Central memory CD8-positive, alpha-beta T cell (primary cell): ENCODE measurements at regions not wholly inside any gene's neighbourhood (a gene's known extent, or its start where the extent isn't known, plus 50 kb on each side); places are given as distances from the start of the nearest gene placed in this dataset.
"Not testable (repeated sequence)": the region's sequence is repeated elsewhere in the genome, so short reads cannot be mapped to it uniquely, and the experiment has no call there.

Experiments used
- ATAC-seq: fragments of 150-1000 bp; cut with Tn5 transposase; replicated peaks from 2 replicates; pipeline ENCODE4 v1.10.0; 2022; ENCODE audit warnings: mild to moderate bottlenecking, moderate FRiP score, moderate number of reproducible peaks; ENCODE audit not compliant: poor library complexity, severe bottlenecking; ENCODE audit errors: extremely low read depth
- DNase-seq, 2 donors: peaks; one replicate each; pipeline ENCODE4 v3.0.0; 2021; ENCODE audit warnings: low spot score in 2 of 2
- H3K27ac Mint-ChIP-seq: one replicate; pipeline ENCODE4 v1.8.0; 2022; ENCODE audit warnings: low read depth, mild to moderate bottlenecking, moderate library complexity, mixed read lengths
- H3K27me3 Mint-ChIP-seq: one replicate; pipeline ENCODE4 v1.8.0; 2022; ENCODE audit warnings: mixed read lengths
- H3K36me3 Mint-ChIP-seq: one replicate; pipeline ENCODE4 v1.8.0; 2022; ENCODE audit warnings: mild to moderate bottlenecking, moderate library complexity, mixed read lengths; ENCODE audit not compliant: insufficient read depth
- H3K4me1 Mint-ChIP-seq: one replicate; pipeline ENCODE4 v1.8.0; 2022; ENCODE audit warnings: mixed read lengths
- H3K4me3 Mint-ChIP-seq: one replicate; pipeline ENCODE4 v1.8.0; 2022; ENCODE audit warnings: mild to moderate bottlenecking, moderate library complexity, mixed read lengths
- H3K9me3 Mint-ChIP-seq: one replicate; pipeline ENCODE4 v1.8.0; 2022; ENCODE audit warnings: mixed read lengths

DNA sequence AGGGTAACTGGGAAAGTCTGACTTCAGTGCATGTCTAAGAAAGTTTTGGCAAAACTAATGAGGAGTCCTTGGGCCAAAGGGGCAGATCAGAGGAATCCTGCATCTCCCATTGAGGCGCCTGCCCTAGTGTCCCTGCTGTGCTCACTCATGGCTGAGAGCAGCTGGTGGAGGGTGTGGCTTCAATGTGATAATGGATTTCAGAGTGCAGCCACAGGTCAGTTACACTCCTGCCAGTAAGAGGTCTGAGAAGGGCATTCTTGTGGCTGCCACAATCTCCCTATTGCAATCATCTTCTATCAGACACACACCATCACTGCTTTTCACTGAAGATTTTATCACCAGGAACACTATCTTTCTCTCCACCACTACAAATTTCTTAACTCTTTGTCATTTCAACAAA is 457.1 kb downstream of the MID1IP1 start:
- H3K36me3 Mint-ChIP-seq = peaks cover 2% of the 10 kb centered on the region
- ATAC-seq = no peak

DNA sequence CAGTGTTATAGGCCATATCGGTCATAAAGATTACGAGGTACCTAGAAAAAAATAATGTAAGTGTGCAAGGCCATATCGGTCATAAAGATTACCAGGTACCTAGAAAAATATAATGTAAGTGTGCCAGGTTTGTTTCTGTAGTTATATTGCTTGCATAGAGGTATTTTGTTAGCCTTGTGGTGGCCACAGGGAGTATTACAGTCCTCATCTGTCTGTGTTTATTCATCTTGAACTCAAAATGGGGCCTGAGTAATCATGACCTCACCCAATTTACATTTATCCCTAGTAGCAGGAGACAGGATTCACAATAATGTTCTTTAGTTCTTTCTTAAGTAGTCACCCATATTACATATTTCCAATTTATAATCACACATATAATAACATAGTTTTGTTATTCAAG is 459.7 kb downstream of the MID1IP1 start:
- Mint-ChIP-seq H3K27ac (no peak overlapping the region), H3K36me3 (peaks cover 2% of the 10 kb centered on the region), H3K27me3 (no peaks in the 10 kb centered on the region), H3K4me1 (no peaks in the 10 kb centered on the region), H3K4me3 (no peak overlapping the region), H3K9me3 (no peaks in the 10 kb centered on the region)
- ATAC-seq (no peak), DNase-seq (no peak)

More for the DNA sequence above, 457.1 kb downstream of the MID1IP1 start:
- no peak for DNase-seq
- no peaks in the 10 kb centered on the region for H3K27me3 Mint-ChIP-seq
- no peaks in the 10 kb centered on the region for H3K9me3 Mint-ChIP-seq
- no peaks in the 10 kb centered on the region for H3K4me1 Mint-ChIP-seq
- no peak overlapping the region for H3K4me3 Mint-ChIP-seq
- H3K27ac Mint-ChIP-seq = no peak overlapping the region

DNA sequence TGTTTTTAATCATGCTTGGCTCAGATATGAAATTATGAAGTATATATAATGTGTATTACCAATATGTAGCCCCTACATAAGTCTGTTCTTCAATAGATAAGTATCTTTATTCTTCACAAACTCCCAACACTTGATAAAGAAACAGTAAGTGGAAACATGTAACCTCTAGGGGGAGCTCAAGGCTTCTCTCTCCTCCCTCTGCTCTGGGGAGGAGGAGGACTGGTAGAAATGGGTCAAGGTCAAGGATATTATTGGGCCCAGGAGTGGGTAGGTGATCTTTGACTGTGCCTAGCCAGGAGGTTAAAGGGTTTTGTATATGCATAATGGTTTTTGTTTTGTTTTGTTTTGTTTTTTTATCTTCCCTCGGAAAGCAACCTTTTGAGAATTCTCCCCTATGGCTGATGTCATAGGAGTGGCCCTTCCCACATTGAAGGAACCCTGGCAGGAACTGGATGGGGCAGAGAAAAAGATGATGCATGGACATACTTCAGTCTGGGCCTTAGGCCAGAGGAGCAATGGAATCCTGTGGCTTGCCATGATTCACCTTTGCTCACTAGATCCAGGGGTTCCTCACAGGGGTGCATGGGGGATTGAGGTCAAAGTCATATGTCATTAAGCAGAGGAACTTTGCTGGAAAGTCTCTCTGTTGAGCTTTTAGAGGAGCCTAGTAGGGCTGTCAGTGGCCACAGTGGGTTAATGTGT is 460.3 kb downstream of the MID1IP1 start:
- Mint-ChIP-seq H3K36me3 (peaks cover 2% of the 10 kb centered on the region), H3K27me3 (peaks cover 2% of the 10 kb centered on the region), H3K27ac (no peak overlapping the region), H3K4me3 (no peak overlapping the region), H3K9me3 (no peaks in the 10 kb centered on the region), H3K4me1 (no peaks in the 10 kb centered on the region)
- DNase-seq (no peak), ATAC-seq (no peak)

DNA sequence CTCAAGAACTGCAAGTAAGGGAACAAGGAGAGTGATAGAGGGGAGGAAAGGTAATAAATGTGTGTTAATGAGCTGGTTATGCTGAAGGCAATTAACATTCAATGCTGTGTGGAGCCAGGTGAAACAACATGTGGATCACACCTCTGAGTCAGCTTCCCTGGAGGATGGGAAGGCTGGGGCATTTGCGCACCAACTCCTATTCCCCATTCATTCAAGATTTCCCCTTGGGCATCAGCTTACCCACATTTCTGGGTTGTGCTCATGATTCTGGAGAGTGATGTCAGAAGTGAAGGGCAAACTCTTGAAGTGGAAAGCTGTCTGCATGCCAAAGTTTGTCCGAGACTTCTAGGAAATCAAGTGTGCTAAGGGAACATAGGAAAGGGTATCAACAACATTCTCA is 461.4 kb downstream of the MID1IP1 start:
- peaks cover 2% of the 10 kb centered on the region for H3K36me3 Mint-ChIP-seq
- DNase-seq (no peak), ATAC-seq (no peak)
- no peak overlapping the region for H3K27ac Mint-ChIP-seq
- no peaks in the 10 kb centered on the region for H3K4me1 Mint-ChIP-seq
- no peaks in the 10 kb centered on the region for H3K9me3 Mint-ChIP-seq
- H3K27me3 Mint-ChIP-seq = peaks cover 12% of the 10 kb centered on the region
- H3K4me3 Mint-ChIP-seq = no peak overlapping the region

DNA sequence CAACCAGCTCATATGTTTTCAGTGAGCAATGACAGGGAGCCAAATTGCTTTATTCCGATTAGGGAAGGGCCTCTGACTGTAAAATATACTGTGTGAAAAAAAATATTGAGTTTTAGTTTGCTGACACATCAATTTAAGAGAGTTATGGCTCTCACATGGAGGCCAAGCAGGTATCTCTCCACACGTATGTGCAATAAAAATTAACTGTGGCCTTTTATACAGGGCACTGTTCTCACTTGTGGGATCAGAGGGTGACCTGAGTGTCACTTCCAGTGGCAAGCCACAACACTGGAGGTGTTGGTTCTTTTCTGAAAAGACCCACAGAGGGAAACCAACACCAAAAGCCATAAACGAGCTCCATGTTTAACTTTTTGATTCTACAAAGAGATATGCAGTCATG is 462.8 kb downstream of the MID1IP1 start:
- DNase-seq (no peak), ATAC-seq (no peak)
- Mint-ChIP-seq H3K4me1 (no peaks in the 10 kb centered on the region), H3K36me3 (peaks cover 2% of the 10 kb centered on the region), H3K9me3 (no peaks in the 10 kb centered on the region), H3K27me3 (peaks cover 22% of the 10 kb centered on the region), H3K4me3 (no peak overlapping the region), H3K27ac (no peak overlapping the region)

DNA sequence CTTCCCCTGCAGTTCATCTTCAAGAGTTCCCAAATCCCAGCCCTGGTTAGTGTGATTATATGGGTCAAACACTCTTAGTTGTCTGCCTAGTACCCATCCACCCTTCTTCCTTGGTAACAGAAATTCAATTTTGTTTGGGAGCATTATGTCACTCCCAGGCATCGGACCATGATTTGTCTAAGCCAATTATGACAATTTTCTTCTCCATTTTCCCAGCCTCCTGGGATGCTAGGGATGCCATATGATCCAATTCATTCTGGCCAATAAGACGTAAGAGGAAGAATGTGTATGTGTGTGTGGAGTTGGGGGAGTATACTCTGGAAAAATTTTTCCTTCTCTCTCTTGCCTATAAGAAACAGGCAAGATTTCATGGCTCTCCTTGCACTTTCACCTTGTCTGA is 465.9 kb downstream of the MID1IP1 start:
- no peak overlapping the region for H3K4me3 Mint-ChIP-seq
- no peaks in the 10 kb centered on the region for H3K36me3 Mint-ChIP-seq
- H3K27me3 Mint-ChIP-seq = peaks cover 22% of the 10 kb centered on the region
- H3K4me1 Mint-ChIP-seq = no peaks in the 10 kb centered on the region
- no peak overlapping the region for H3K27ac Mint-ChIP-seq
- no peak for DNase-seq
- H3K9me3 Mint-ChIP-seq = peaks cover 4% of the 10 kb centered on the region
- no peak for ATAC-seq

DNA sequence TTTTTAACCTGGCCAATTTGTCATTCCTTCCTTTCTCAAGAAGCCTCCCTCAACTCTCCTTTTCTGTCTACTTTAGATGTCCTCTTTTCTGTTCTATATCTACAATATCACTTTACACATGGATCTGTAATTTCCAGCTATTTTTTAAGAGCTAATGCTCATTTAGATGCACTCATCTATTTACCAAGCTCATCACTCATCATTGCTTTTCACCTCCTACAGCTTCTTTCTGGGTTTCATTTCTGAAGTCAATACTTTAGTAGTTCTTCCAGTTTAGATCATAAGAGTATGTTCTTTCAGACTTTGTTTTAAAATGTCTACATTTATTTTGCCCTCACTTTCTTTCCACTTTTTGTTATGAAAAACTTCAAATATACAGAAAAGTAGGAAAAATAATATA is 466.9 kb downstream of the MID1IP1 start:
- Mint-ChIP-seq H3K27me3 (peaks cover 22% of the 10 kb centered on the region), H3K9me3 (peaks cover 4% of the 10 kb centered on the region), H3K36me3 (no peaks in the 10 kb centered on the region), H3K27ac (peak overlapping the region; percentile 9), H3K4me3 (no peak overlapping the region), H3K4me1 (no peaks in the 10 kb centered on the region)
- DNase-seq = no peak
- ATAC-seq = no peak

DNA sequence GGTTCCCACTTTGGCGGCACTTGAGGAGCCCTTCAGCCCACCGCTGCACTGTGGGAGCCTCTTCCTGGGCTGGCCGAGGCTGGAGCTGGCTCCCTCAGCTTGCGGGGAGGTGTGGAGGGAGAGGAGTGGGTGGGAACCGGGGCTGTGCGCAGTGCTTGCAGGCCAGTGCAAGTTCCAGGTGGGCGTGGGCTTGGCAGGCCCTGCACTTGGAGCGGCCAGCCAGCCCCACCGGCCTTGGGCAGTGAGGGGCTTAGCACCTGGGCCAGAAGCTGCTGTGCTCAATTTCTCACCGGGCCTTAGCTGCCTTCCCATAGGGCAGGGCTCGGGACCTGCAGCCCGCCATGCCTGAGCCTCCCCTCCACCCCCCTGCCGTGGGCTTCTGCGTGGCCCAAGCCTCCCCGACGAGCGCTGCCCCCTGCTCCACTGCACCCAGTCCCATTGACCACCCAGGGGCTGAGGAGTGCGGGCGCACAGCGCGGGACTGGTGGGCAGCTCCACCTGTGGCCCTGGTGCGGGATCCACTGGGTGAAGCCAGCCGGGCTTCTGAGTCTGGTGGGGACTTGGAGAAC is 474.3 kb downstream of the MID1IP1 start:
- ATAC-seq (no peak), DNase-seq (no peak)
- H3K4me1 Mint-ChIP-seq = no peaks in the 10 kb centered on the region
- no peak overlapping the region for H3K27ac Mint-ChIP-seq
- no peaks in the 10 kb centered on the region for H3K36me3 Mint-ChIP-seq
- no peak overlapping the region for H3K4me3 Mint-ChIP-seq
- H3K9me3 Mint-ChIP-seq = peaks cover 4% of the 10 kb centered on the region
- H3K27me3 Mint-ChIP-seq = peaks cover 11% of the 10 kb centered on the region

DNA sequence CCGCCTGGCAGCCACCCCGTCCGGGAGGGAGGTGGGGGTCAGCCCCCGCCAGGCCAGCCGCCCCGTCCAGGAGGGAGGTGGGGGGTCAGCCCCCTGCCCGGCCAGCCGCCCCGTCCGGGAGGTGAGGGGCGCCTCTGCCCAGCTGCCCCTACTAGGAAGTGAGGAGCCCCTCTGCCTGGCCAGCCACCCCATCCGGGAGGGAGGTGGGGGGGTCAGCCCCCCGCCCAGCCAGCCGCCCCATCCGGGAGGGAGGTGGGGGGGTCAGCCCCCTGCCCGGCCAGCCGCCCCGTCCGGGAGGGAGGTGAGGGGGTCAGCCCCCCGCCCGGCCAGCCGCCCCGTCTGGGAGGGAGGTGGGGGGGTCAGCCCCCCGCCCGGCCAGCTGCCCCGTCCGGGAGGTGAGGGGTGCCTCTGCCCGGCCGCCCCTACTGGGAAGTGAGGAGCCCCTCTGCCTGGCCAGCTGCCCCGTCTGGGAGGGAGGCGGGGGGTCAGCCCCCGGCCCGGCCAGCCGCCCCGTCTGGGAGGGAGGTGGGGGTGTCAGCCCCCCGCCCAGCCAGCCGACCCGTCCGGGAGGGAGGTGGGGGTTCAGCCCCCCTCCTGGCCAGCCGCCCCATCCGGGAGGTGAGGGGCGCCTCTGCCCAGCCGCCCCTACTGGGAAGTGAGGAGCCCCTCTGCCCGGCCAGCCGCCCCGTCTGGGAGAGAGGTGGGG is 476.6 kb downstream of the MID1IP1 start:
- H3K27me3 Mint-ChIP-seq = peaks cover 11% of the 10 kb centered on the region
- not testable (repeated sequence) for H3K27ac Mint-ChIP-seq, ATAC-seq, H3K36me3 Mint-ChIP-seq, H3K4me1 Mint-ChIP-seq, DNase-seq, H3K9me3 Mint-ChIP-seq, H3K4me3 Mint-ChIP-seq

DNA sequence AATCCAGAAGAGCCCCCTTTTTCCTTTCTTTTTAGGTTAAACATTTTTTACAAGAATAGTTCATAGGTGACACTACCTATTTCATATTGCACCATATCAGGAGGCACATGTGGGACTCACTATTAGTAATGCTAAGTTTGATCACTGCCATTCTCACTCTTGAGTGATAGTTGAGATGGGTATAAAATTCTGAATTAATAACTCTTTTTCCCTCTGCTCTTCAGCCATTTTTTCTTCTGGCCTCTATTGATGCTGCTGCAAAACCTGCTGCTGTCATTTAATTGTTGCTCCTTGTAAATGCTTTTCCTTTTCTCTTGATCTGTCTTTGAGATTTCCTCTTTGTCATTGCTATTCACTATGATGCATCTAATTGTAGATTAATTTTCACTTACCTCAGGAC is 482.0 kb downstream of the MID1IP1 start:
- no peak for DNase-seq
- no peak for ATAC-seq
- no peak overlapping the region for H3K27ac Mint-ChIP-seq
- H3K9me3 Mint-ChIP-seq = peaks cover 12% of the 10 kb centered on the region
- H3K36me3 Mint-ChIP-seq = no peaks in the 10 kb centered on the region
- H3K4me1 Mint-ChIP-seq = no peaks in the 10 kb centered on the region
- H3K4me3 Mint-ChIP-seq = no peak overlapping the region
- H3K27me3 Mint-ChIP-seq = no peaks in the 10 kb centered on the region

DNA sequence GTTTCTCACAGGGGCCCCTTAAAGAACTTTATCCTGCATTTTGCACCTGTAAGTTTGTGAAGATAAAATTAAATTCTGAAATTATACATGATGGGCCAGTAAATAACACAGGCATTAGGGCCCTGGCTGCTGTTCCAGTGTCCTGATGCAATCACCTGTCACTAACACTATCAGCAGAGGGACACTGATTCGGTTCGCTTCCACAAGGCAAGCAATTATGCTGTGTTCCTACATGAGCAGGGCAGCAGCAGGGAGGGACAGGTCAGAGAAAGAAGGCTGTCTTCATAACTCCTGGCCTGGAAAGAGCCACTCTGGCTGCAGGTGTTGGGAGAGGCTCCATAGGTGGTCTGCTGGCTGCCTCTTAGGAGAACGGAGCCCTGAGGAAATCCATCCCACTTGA is 487.3 kb downstream of the MID1IP1 start:
- H3K4me3 Mint-ChIP-seq = no peak overlapping the region
- no peaks in the 10 kb centered on the region for H3K36me3 Mint-ChIP-seq
- no peaks in the 10 kb centered on the region for H3K27me3 Mint-ChIP-seq
- H3K9me3 Mint-ChIP-seq = peaks cover 7% of the 10 kb centered on the region
- no peaks in the 10 kb centered on the region for H3K4me1 Mint-ChIP-seq
- DNase-seq (no peak), ATAC-seq (no peak)
- H3K27ac Mint-ChIP-seq = no peak overlapping the region

DNA sequence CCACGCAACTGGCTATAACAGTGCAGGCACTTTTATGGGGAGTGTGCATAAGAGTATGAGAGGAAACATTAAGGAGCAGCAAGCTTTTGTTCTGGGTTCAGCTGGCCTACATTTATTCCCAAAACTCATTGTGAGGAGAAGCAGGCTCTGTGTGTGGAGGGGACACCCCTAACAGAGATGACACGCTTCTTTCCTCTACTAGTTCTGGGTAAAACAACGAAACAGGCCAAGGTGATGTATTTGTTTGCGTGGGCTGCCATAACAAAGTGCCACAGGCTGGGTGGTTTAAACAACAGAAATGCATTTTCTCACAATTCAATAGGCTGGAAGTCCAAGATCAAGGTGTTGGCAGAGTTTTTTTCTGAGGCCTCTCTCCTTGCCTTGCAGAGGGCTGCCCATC is 488.6 kb downstream of the MID1IP1 start:
- H3K4me1 Mint-ChIP-seq = no peaks in the 10 kb centered on the region
- ATAC-seq = no peak
- H3K4me3 Mint-ChIP-seq = no peak overlapping the region
- H3K9me3 Mint-ChIP-seq = no peaks in the 10 kb centered on the region
- H3K27ac Mint-ChIP-seq = no peak overlapping the region
- H3K36me3 Mint-ChIP-seq = no peaks in the 10 kb centered on the region
- DNase-seq = no peak
- H3K27me3 Mint-ChIP-seq = no peaks in the 10 kb centered on the region

DNA sequence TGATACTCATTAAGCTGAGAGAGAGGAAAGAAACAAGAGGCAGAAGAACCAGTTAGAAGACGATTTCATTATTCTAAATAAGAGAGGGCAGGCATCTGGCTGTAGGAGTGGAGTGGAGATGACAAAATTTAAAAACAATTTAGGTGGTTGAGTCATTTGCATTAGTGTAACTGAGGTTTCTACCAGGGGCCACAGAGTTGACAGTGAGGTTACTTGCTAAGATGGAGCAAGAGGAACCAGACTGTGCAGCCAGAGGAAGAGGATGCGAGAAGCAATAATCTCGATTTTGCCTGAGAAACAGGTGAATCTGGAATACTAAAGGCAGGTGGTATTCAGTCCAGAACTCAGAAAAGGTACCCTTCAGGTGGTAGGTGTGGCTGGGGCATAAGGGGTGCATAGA is 491.9 kb downstream of the MID1IP1 start:
- Mint-ChIP-seq H3K36me3 (no peaks in the 10 kb centered on the region), H3K27me3 (no peaks in the 10 kb centered on the region), H3K27ac (no peak overlapping the region), H3K4me3 (no peak overlapping the region), H3K4me1 (no peaks in the 10 kb centered on the region), H3K9me3 (no peaks in the 10 kb centered on the region)
- DNase-seq = no peak
- no peak for ATAC-seq
